ENCODE measurements at regions not wholly inside any gene's neighbourhood (a gene's known extent, or its start where the extent isn't known, plus 50 kb on each side); places are given as distances from the start of the nearest gene placed in this dataset.

- TF ChIP-seq ZC3H10 (CRISPR knock-in tag; IDR thresholded peaks at IDR 0.05) (no peak), ZNF565 (CRISPR knock-in tag; conservative IDR thresholded peaks at IDR 0.05; ENCODE audit: low read depth) (no peak), ZFP3 (CRISPR knock-in tag; IDR thresholded peaks at IDR 0.05) (no peak), TCF4 (CRISPR knock-in tag; IDR thresholded peaks at IDR 0.05; ENCODE audit: borderline replicate concordance) (no peak), OSR1 (CRISPR knock-in tag; IDR thresholded peaks at IDR 0.05) (no peak), TOX (CRISPR knock-in tag; IDR thresholded peaks at IDR 0.05; ENCODE audit: borderline replicate concordance) (no peak), POU6F1 (CRISPR knock-in tag; IDR thresholded peaks at IDR 0.05; ENCODE audit: borderline replicate concordance, low read depth) (no peak), SNAI2 (CRISPR knock-in tag; IDR thresholded peaks at IDR 0.05) (no peak), GLIS3 (CRISPR knock-in tag; IDR thresholded peaks at IDR 0.05) (no peak), ZFP30 (CRISPR knock-in tag; IDR thresholded peaks at IDR 0.05) (no peak), ESRRG (CRISPR knock-in tag; IDR thresholded peaks at IDR 0.05) (no peak), ARNTL (CRISPR knock-in tag; IDR thresholded peaks at IDR 0.05; ENCODE audit: borderline replicate concordance, low read depth) (no peak), ISL1 (CRISPR knock-in tag; IDR thresholded peaks at IDR 0.05) (no peak)
- ATAC-seq, result no peak
These were observed 2230.7 kb downstream of the PCDH7 start for GRCh38 chr4:32950866-32951265.

- TF ChIP-seq ZC3H10 (CRISPR knock-in tag; IDR thresholded peaks at IDR 0.05), result no peak
- TF ChIP-seq ZNF8 (CRISPR knock-in tag; IDR thresholded peaks at IDR 0.05), result no peak
- no peak for TF ChIP-seq ESRRG (CRISPR knock-in tag; IDR thresholded peaks at IDR 0.05)
- TF ChIP-seq ISL1 (CRISPR knock-in tag; IDR thresholded peaks at IDR 0.05), result no peak
- no peak for TF ChIP-seq POU6F1 (CRISPR knock-in tag; IDR thresholded peaks at IDR 0.05; ENCODE audit: borderline replicate concordance, low read depth)
- no peak for TF ChIP-seq TOX (CRISPR knock-in tag; IDR thresholded peaks at IDR 0.05; ENCODE audit: borderline replicate concordance)
- TF ChIP-seq CREB5 (CRISPR knock-in tag; IDR thresholded peaks at IDR 0.05; ENCODE audit: low read depth), result no peak
- no peak for TF ChIP-seq PATZ1 (CRISPR knock-in tag; IDR thresholded peaks at IDR 0.05; ENCODE audit: borderline replicate concordance)
- TF ChIP-seq BACH2 (CRISPR knock-in tag; IDR thresholded peaks at IDR 0.05; ENCODE audit: borderline replicate concordance), result no peak
- TF ChIP-seq RARB (CRISPR knock-in tag; IDR thresholded peaks at IDR 0.05), result no peak
- TF ChIP-seq CSDC2 (CRISPR knock-in tag; IDR thresholded peaks at IDR 0.05), result no peak
- TF ChIP-seq ZNF70 (CRISPR knock-in tag; IDR thresholded peaks at IDR 0.05), result no peak
- TF ChIP-seq ARNTL (CRISPR knock-in tag; IDR thresholded peaks at IDR 0.05; ENCODE audit: borderline replicate concordance, low read depth), result no peak
- no peak for TF ChIP-seq TCF4 (CRISPR knock-in tag; IDR thresholded peaks at IDR 0.05; ENCODE audit: borderline replicate concordance)
- no peak for TF ChIP-seq SNAI2 (CRISPR knock-in tag; IDR thresholded peaks at IDR 0.05)
- no peak for TF ChIP-seq OSR1 (CRISPR knock-in tag; IDR thresholded peaks at IDR 0.05)
- no peak for TF ChIP-seq CSRNP3 (CRISPR knock-in tag; IDR thresholded peaks at IDR 0.05)
- TF ChIP-seq ZNF565 (CRISPR knock-in tag; conservative IDR thresholded peaks at IDR 0.05; ENCODE audit: low read depth), result no peak
- TF ChIP-seq ZFP3 (CRISPR knock-in tag; IDR thresholded peaks at IDR 0.05), result no peak
- TF ChIP-seq TSHZ2 (CRISPR knock-in tag; IDR thresholded peaks at IDR 0.05), result no peak
- no peak for ATAC-seq
These were observed 2238.4 kb downstream of the PCDH7 start for GRCh38 chr4:32958586-32958985.

All from SK-N-SH treated with all-trans-retinoic acid at 6 μM for 48 hours (cell line).